NOMO-1 (cell line): ENCODE measurements at regions not wholly inside any gene's neighbourhood (a gene's known extent, or its start where the extent isn't known, plus 50 kb on each side); places are given as distances from the start of the nearest gene placed in this dataset.
"Not testable (repeated sequence)": the region's sequence is repeated elsewhere in the genome, so short reads cannot be mapped to it uniquely, and the experiment has no call there.

Experiments used
- DNase-seq, 2 experiments: peaks; one replicate each; lab custom pipeline; 2025; ENCODE audit not compliant: unreplicated experiment in 2 of 2; lab: John Stamatoyannopoulos, UW

GRCh38 chr7:76852362-76852761 lies 179.8 kb downstream of the SPDYE17 start:
- DNase-seq = not testable (repeated sequence)

GRCh38 chr7:76851617-76852016 lies 180.5 kb downstream of the SPDYE17 start:
- DNase-seq = not testable (repeated sequence)

GRCh38 chr7:76849887-76850563 lies 182.1 kb downstream of the SPDYE17 start:
- not testable (repeated sequence) for DNase-seq

GRCh38 chr7:76839879-76840278 lies 192.3 kb downstream of the SPDYE17 start:
- not testable (repeated sequence) for DNase-seq

GRCh38 chr7:76839214-76839613 lies 192.9 kb downstream of the SPDYE17 start:
- not testable (repeated sequence) for DNase-seq

GRCh38 chr7:76838357-76838756 lies 193.8 kb downstream of the SPDYE17 start:
- not testable (repeated sequence) for DNase-seq

- DNase-seq = not testable (repeated sequence)
Observed at GRCh38 chr7:76829233-76829632, 202.2 kb upstream of the POMZP3 start.

GRCh38 chr7:76826181-76826580 lies 199.1 kb upstream of the POMZP3 start:
- DNase-seq = not testable (repeated sequence)

- not testable (repeated sequence) for DNase-seq
Observed at GRCh38 chr7:76809856-76810255, 182.8 kb upstream of the POMZP3 start.

- DNase-seq = peak in 1 of 2 experiments; percentile 25
Observed at GRCh38 chr7:76807588-76808100, 180.6 kb upstream of the POMZP3 start.

GRCh38 chr7:76806460-76806859 lies 179.4 kb upstream of the POMZP3 start:
- DNase-seq = not testable (repeated sequence)

GRCh38 chr7:76806010-76806409 lies 178.9 kb upstream of the POMZP3 start:
- not testable (repeated sequence) for DNase-seq

GRCh38 chr7:76805262-76805661 lies 178.2 kb upstream of the POMZP3 start:
- DNase-seq = not testable (repeated sequence)

GRCh38 chr7:76797639-76798038 lies 170.6 kb upstream of the POMZP3 start:
- DNase-seq = not testable (repeated sequence)

- not testable (repeated sequence) for DNase-seq
Observed at GRCh38 chr7:76780693-76781092, 153.6 kb upstream of the POMZP3 start.

- DNase-seq = not testable (repeated sequence)
Observed at GRCh38 chr7:76774279-76774678, 147.2 kb upstream of the POMZP3 start.

GRCh38 chr7:76771980-76772379 lies 144.9 kb upstream of the POMZP3 start:
- not testable (repeated sequence) for DNase-seq

- DNase-seq = not testable (repeated sequence)
Observed at GRCh38 chr7:76763977-76764376, 136.9 kb upstream of the POMZP3 start.

GRCh38 chr7:76760546-76761220 lies 133.6 kb upstream of the POMZP3 start:
- not testable (repeated sequence) for DNase-seq

GRCh38 chr7:76739538-76739937 lies 112.5 kb upstream of the POMZP3 start:
- not testable (repeated sequence) for DNase-seq

- not testable (repeated sequence) for DNase-seq
Observed at GRCh38 chr7:76736724-76737123, 109.6 kb upstream of the POMZP3 start.

- DNase-seq = not testable (repeated sequence)
Observed at GRCh38 chr7:76736091-76736490, 109.0 kb upstream of the POMZP3 start.
